IMR-90 (cell line): ENCODE measurements at regions not wholly inside any gene's neighbourhood (a gene's known extent, or its start where the extent isn't known, plus 50 kb on each side); places are given as distances from the start of the nearest gene placed in this dataset.
A peak's percentile ranks its signal among the peaks of the same experiment; 100 is the strongest.
"Not testable (repeated sequence)": the region's sequence is repeated elsewhere in the genome, so short reads cannot be mapped to it uniquely, and the experiment has no call there.

Experiments used
- ATAC-seq: fragments of 200-7000 bp; cut with Tn5 transposase; 2 replicates; pipeline ENCODE4 v1.9.1; 2020; ENCODE audit warnings: low read depth, mild to moderate bottlenecking, moderate library complexity
- BruUV-seq: library from RNA; stranded (reverse); fragments of 400-500 nt; replicated peaks from 2 replicates; lab custom pipeline; 2021; lab: Mats Ljungman, UMichigan
- CTCF ChIA-PET: fragments of 300-600 bp; formaldehyde crosslinking; extraction: SDS; loops from one replicate; lab custom pipeline; 2021; ENCODE audit warnings: antibody characterized with exemption; lab: Yijun Ruan, JAX
- POLR2A ChIA-PET: fragments of 300-600 bp; sonication (Branson Sonifier 250); formaldehyde crosslinking; loops from one replicate; lab custom pipeline; 2022; ENCODE audit warnings: antibody characterized with exemption; ENCODE audit not compliant: unreplicated experiment; lab: Charles Lee
- DNase-seq: peaks from one replicate; pipeline ENCODE4 v3.0.0; 2013
- H2AFZ ChIP-seq: replicated peaks from 2 replicates; pipeline ENCODE3; 2013; ENCODE audit warnings: low read length, mild to moderate bottlenecking; ENCODE audit not compliant: poor library complexity
- H2AK5ac ChIP-seq: 2 replicates; pipeline ENCODE4 v1.6.1; 2013; ENCODE audit warnings: low read depth, low read length, inconsistent platforms
- H2AK9ac ChIP-seq: replicated peaks from 2 replicates; pipeline ENCODE3; 2013; ENCODE audit warnings: mild to moderate bottlenecking, low read depth, low read length, moderate library complexity; ENCODE audit not compliant: poor library complexity
- H2BK120ac ChIP-seq: 2 replicates; pipeline ENCODE4 v1.6.1; 2013; ENCODE audit warnings: low read depth, low read length, inconsistent platforms
- H2BK15ac ChIP-seq: 3 replicates; pipeline ENCODE4 v1.6.1; 2013; ENCODE audit warnings: low read depth, low read length, inconsistent platforms
- H2BK20ac ChIP-seq: 2 replicates; pipeline ENCODE4 v1.6.1; 2013; ENCODE audit warnings: low read depth, mild to moderate bottlenecking, inconsistent platforms, low read length, moderate library complexity
- H2BK5ac ChIP-seq: 2 replicates; pipeline ENCODE4 v1.6.1; 2013; ENCODE audit warnings: mild to moderate bottlenecking, low read depth, low read length, inconsistent platforms; ENCODE audit not compliant: poor library complexity, severe bottlenecking
- H3K14ac ChIP-seq: replicated peaks from 2 replicates; pipeline ENCODE4 v1.6.1; 2013; ENCODE audit warnings: low read depth, low read length, inconsistent platforms
- H3K18ac ChIP-seq: 2 replicates; pipeline ENCODE4 v1.6.1; 2013; ENCODE audit warnings: low read depth, low read length, control low read depth
- H3K23ac ChIP-seq: 2 replicates; pipeline ENCODE4 v1.6.1; 2013; ENCODE audit warnings: low read depth, low read length, inconsistent platforms
- H3K27ac ChIP-seq: 2 replicates; pipeline ENCODE4 v1.5.1; 2013; ENCODE audit warnings: mild to moderate bottlenecking, control low read depth, low read length; ENCODE audit not compliant: insufficient read depth
- H3K27me3 ChIP-seq: 2 replicates; pipeline ENCODE4 v1.6.1; 2013; ENCODE audit warnings: low read length; ENCODE audit not compliant: control insufficient read depth, insufficient read depth
- H3K36me3 ChIP-seq: 2 replicates; pipeline ENCODE4 v1.6.1; 2013; ENCODE audit warnings: low read length, mixed read lengths; ENCODE audit not compliant: control insufficient read depth, insufficient read depth
- H3K4ac ChIP-seq: 2 replicates; pipeline ENCODE4 v1.6.1; 2013; ENCODE audit warnings: low read depth, low read length, inconsistent platforms
- H3K4me1 ChIP-seq: 2 replicates; pipeline ENCODE4 v1.6.1; 2013; ENCODE audit warnings: low read length, mixed read lengths; ENCODE audit not compliant: control insufficient read depth, insufficient read depth
- H3K4me2 ChIP-seq: 2 replicates; pipeline ENCODE4 v1.6.1; 2013; ENCODE audit warnings: low read depth, mild to moderate bottlenecking, control low read depth, low read length, moderate library complexity
- H3K4me3 ChIP-seq: 2 replicates; pipeline ENCODE4 v1.5.1; 2013; ENCODE audit warnings: low read depth, mild to moderate bottlenecking, control low read depth, low read length, moderate library complexity; ENCODE audit not compliant: insufficient read depth
- H3K56ac ChIP-seq: 2 replicates; pipeline ENCODE4 v1.6.1; 2013; ENCODE audit warnings: low read length, inconsistent platforms; ENCODE audit not compliant: insufficient read depth; ENCODE audit errors: extremely low read depth
- H3K79me1 ChIP-seq, 2 experiments: 2 replicates each; pipeline ENCODE4 v1.6.1; 2013; ENCODE audit warnings: low read length in 2 of 2, inconsistent platforms in 1 of 2, low read depth in 1 of 2
- H3K9ac ChIP-seq: 2 replicates; pipeline ENCODE4 v1.6.1; 2013; ENCODE audit warnings: low read depth, low read length, control low read depth
- H3K9me1 ChIP-seq: 2 replicates; pipeline ENCODE4 v1.6.1; 2013; ENCODE audit warnings: low read length, inconsistent platforms; ENCODE audit not compliant: insufficient read depth
- H3K9me3 ChIP-seq: 2 replicates; pipeline ENCODE4 v1.6.1; 2013; ENCODE audit warnings: low read length; ENCODE audit not compliant: control insufficient read depth, insufficient read depth
- H4K20me1 ChIP-seq: 2 replicates; pipeline ENCODE4 v1.6.1; 2013; ENCODE audit warnings: low read length, inconsistent platforms; ENCODE audit not compliant: insufficient read depth
- H4K5ac ChIP-seq: 2 replicates; pipeline ENCODE4 v1.6.1; 2013; ENCODE audit warnings: mild to moderate bottlenecking, low read depth, low read length, control low read depth
- H4K8ac ChIP-seq, 2 experiments: 2 replicates each; pipeline ENCODE4 v1.6.1; 2013; ENCODE audit warnings: low read depth in 2 of 2, low read length in 2 of 2, control low read depth in 1 of 2, inconsistent platforms in 1 of 2
- H4K91ac ChIP-seq: 2 replicates; pipeline ENCODE4 v1.6.1; 2013; ENCODE audit warnings: low read depth, low read length, inconsistent platforms; ENCODE audit not compliant: insufficient read depth
- CHD1 ChIP-seq: IDR thresholded peaks from 2 replicates; pipeline ENCODE4 v1.6.1; 2012; ENCODE audit warnings: low read depth, low read length, improper control_type of control experiment
- MAZ ChIP-seq: IDR thresholded peaks from 2 replicates; pipeline ENCODE4 v1.6.1; 2012; ENCODE audit warnings: low read depth, mild to moderate bottlenecking, low read length, improper control_type of control experiment, moderate library complexity, borderline replicate concordance
- SMC3 ChIP-seq: fragments of 150-350 bp; IDR thresholded peaks from 2 replicates; pipeline ENCODE4 v1.6.1; 2016; ENCODE audit warnings: low read depth, mild to moderate bottlenecking, antibody characterized with exemption, low read length, moderate library complexity
- USF2 ChIP-seq: fragments of 150-350 bp; IDR thresholded peaks from 2 replicates; pipeline ENCODE4 v1.6.1; 2017; ENCODE audit warnings: mild to moderate bottlenecking, antibody characterized with exemption, low read length, low read depth
- WGBS, 2 experiments: methylation state at CpG; one replicate each; pipeline versions ENCODE4 v1.1.5 to v1.1.7; 2013; ENCODE audit warnings: missing lambda C conversion rate in 2 of 2; ENCODE audit not compliant: insufficient read length in 1 of 2; ENCODE audit errors: extremely low coverage in 2 of 2; 5-methylcytosine and 5-hydroxymethylcytosine counted together
- dilution Hi-C: fragments of 300-500 bp; cut with HindIII; formaldehyde crosslinking; loops from one replicate; pipeline ENCODE4 v1.14.3; 2018; ENCODE audit warnings: low sequenced_read_pairs; ENCODE audit not compliant: unreplicated experiment
- in situ Hi-C: fragments of 300-500 bp; cut with MboI; formaldehyde crosslinking; loops from 3 replicates; pipeline ENCODE4 v1.14.3; 2019; ENCODE audit warnings: low sequenced_read_pairs, inconsistent platforms, mixed read lengths
- intact Hi-C: fragments of 100-400 bp; cut with micrococcal nuclease; formaldehyde crosslinking; loops from 2 replicates; pipeline ENCODE4 v1.10.0; 2022

GRCh38 chr11:100528872-100529416 is 158.1 kb upstream of the ARHGAP42 start:
- Histone ChIP-seq H4K20me1 (no peaks in the 10 kb centered on the region), H3K56ac (no peak overlapping the region), H3K27me3 (no peaks in the 10 kb centered on the region), H3K18ac (no peak overlapping the region), H2AK5ac (no peak overlapping the region), H3K9ac (no peak overlapping the region), H2BK20ac (no peak overlapping the region), H2BK120ac (no peak overlapping the region), H3K9me3 (peaks cover 4% of the 10 kb centered on the region; the same call in 1 of the 2 replicates), H3K4ac (no peak overlapping the region), H3K9me1 (no peaks in the 10 kb centered on the region), H4K8ac (no peak overlapping the region), H3K27ac (no peak overlapping the region), H4K91ac (no peak overlapping the region), H3K4me3 (no peak overlapping the region), H2BK5ac (no peak overlapping the region), H3K79me1 (no peaks in the 10 kb centered on the region), H3K23ac (no peak overlapping the region), H4K5ac (no peak overlapping the region), H2AFZ (no peak overlapping the region), H2AK9ac (peak overlapping the region; percentile 28), H3K4me1 (no peaks in the 10 kb centered on the region), H2BK15ac (no peak overlapping the region), H3K14ac (no peak overlapping the region), H3K36me3 (no peaks in the 10 kb centered on the region), H3K4me2 (no peak overlapping the region)
- ChIA-PET POLR2A (interaction anchor here (0.5 to 0.7 kb wide), 2 partner anchors 21 to 322 kb away, joined by 3 to 6 read pairs; no protein-coding TSS in a partner anchor), CTCF (no interaction called here)
- TF ChIP-seq USF2, result no peak
- TF ChIP-seq MAZ, result no peak
- TF ChIP-seq SMC3, result no peak
- TF ChIP-seq CHD1, result no peak
- DNase-seq, result no peak
- intact Hi-C loops, result no loop called here
- in situ Hi-C loops, result no loop called here
- ATAC-seq, result no peak
- BruUV-seq, result no TSS peak
- WGBS, 2 experiments, result 84% methylated on average over 3 of the region's 5 CpGs; no CpG with 5 or more reads in 1 of the 2 experiments
- dilution Hi-C loops, result no loop called here

GRCh38 chr11:100531290-100531689 is 155.8 kb upstream of the ARHGAP42 start:
- dilution Hi-C loops, H3K4ac ChIP-seq, H2BK120ac ChIP-seq, H2BK20ac ChIP-seq, H3K14ac ChIP-seq, CTCF ChIA-PET, H2AK9ac ChIP-seq, BruUV-seq, H4K91ac ChIP-seq, H2BK15ac ChIP-seq, H2AFZ ChIP-seq, POLR2A ChIA-PET, H4K5ac ChIP-seq, H3K56ac ChIP-seq, H3K9me1 ChIP-seq, H3K4me1 ChIP-seq, H3K4me3 ChIP-seq, H3K79me1 ChIP-seq, H3K23ac ChIP-seq, in situ Hi-C loops, H3K9ac ChIP-seq, H3K27ac ChIP-seq, H3K27me3 ChIP-seq, ATAC-seq, H3K18ac ChIP-seq, H4K8ac ChIP-seq, H2AK5ac ChIP-seq, H3K4me2 ChIP-seq, H4K20me1 ChIP-seq, H2BK5ac ChIP-seq, H3K9me3 ChIP-seq, DNase-seq, H3K36me3 ChIP-seq, intact Hi-C loops: not testable (repeated sequence)
- no CpG with 5 or more reads among the region's 1 CpG for WGBS, 2 experiments
